HG02763 (cell line): ENCODE measurements at regions not wholly inside any gene's neighbourhood (a gene's known extent, or its start where the extent isn't known, plus 50 kb on each side); places are given as distances from the start of the nearest gene placed in this dataset.
"Not testable (repeated sequence)": the region's sequence is repeated elsewhere in the genome, so short reads cannot be mapped to it uniquely, and the experiment has no call there.

Experiments used
- ATAC-seq: cut with Tn5 transposase; IDR thresholded peaks from one replicate; pipeline ENCODE4 v1.9.1; 2021; ENCODE audit warnings: mild to moderate bottlenecking, moderate library complexity; ENCODE audit not compliant: unreplicated experiment

DNA sequence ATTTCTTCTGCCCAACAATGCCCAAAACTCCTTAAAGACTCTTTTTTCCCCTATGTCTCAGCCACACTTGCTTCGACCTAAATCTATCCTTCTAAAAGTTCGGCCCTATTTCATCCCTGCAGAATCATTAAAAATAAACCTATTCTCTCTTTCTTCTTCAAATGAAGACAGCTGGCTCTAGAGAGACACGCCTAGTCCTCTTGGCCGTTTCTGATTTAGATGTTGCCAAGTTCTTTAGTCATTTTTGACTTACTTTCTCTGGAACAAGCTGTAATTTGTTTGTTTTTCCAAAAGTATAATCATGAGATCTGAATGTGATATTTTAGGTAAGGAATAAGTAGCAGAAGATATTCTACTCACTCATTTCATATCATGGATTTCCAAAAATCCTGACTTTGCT is 211.6 kb downstream of the CENPC start:
- ATAC-seq: no peak

GRCh38 chr4:67332627-67333026 is 212.7 kb downstream of the CENPC start:
- peak; percentile 71 for ATAC-seq

- no peak for ATAC-seq
These were observed 216.9 kb downstream of the CENPC start for GRCh38 chr4:67328393-67328792.

DNA sequence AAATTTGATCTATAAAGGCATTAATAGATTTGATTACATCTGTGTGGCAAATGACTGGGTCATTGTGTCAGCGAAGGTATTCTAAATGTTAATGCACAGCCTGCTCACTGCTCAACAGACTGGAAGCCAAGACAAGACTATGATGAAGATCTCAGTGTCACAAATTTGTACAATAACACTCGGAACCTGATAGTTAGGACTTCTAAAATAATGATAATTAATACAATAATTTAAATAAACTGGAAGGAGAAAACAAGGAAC is 217.4 kb downstream of the CENPC start:
- ATAC-seq: no peak

DNA sequence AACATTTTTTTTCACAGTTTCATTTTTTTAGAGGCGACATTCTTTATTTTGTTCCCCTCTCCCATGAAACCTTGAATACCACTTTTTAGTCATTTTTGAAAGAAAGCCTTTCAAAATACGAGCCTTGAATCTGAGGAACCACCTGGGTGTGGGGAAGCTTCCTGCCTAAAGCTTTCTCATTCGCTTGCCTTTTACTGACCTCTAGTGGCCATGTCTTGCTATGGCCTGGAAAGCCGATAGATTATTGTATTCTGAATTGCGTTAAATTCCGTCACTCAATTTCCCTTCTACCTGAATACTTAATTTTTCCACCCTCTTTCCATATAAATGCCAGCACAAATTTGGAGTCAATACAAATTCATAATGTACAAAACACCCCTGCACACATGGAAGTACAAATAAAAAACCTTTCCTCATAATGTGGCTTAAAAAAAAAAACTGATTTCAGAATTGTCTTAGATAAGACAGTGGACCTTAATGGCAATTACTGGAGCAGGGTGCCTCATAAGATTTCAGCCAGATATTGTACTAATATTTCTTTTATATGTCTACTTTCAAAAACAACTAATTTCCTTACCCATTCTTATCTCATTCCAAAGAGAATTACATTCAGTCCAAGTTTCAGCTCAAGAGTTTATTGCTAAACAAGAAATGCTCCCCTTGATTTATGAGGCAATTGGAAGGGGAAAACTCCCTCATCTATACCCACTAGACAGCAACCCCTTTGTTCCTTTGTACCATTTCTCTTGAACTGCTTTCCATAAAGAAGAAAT is 217.9 kb downstream of the CENPC start:
- peak; percentile 98 for ATAC-seq

GRCh38 chr4:67325791-67326190 is 219.5 kb downstream of the CENPC start:
- no peak for ATAC-seq

GRCh38 chr4:67320645-67321044 is 224.7 kb downstream of the CENPC start:
- ATAC-seq: no peak

GRCh38 chr4:67319607-67320006 is 225.7 kb downstream of the CENPC start:
- ATAC-seq: not testable (repeated sequence)

DNA sequence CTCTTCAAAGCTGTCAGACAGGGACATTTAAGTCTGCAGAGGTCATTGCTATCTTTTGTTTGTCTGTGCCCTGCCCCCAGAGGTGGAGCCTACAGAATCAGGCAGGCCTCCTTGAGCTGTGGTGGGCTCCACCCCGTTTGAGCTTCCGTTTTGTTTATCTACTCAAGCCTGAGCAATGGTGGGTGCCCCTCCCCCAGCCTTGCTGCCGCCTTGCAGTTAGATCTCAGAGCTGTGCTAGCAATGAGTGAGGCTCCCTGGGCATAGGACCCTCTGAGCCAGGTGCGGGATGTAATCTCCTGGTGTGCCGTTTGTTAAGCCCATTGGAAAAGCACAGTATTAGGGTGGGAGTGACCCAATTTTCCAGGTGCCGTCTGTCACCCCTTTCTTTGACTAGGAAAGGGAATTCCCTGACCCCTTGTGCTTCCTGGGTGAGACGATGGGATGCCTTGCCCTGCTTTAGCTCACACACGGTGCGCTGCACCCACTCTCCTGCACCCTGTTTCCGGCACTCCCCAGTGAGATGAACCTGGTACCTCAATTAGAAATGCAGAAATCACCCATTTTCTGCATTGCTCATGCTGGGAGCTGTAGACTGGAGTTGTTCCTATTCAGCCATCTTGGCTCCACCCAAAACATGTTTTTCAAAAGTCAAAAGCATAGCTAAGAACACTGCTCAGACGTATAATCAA is 244.7 kb downstream of the CENPC start:
- ATAC-seq: not testable (repeated sequence)

DNA sequence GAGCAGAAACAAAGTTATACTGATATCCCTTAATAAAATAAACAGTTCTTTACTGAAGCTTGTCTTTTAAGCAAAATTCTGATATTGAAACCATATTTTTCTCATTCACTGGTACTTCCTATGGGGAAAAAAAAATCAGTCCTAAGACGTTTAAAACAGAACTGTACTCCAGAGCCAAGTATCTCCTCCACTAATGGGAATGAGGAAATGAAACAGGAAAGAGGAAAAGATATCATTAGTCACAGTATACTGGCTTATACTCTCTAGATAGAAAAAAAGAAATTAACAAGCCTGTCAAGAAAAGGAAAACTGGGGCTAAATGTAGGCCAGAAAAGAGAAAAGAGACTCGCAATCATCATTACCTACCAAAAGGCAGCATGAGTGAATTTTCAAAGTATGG is 252.7 kb downstream of the CENPC start:
- ATAC-seq: no peak

- ATAC-seq: no peak
These were observed 253.3 kb downstream of the CENPC start for GRCh38 chr4:67292045-67292444.

- no peak for ATAC-seq
These were observed 253.7 kb downstream of the CENPC start for GRCh38 chr4:67291644-67292043.

DNA sequence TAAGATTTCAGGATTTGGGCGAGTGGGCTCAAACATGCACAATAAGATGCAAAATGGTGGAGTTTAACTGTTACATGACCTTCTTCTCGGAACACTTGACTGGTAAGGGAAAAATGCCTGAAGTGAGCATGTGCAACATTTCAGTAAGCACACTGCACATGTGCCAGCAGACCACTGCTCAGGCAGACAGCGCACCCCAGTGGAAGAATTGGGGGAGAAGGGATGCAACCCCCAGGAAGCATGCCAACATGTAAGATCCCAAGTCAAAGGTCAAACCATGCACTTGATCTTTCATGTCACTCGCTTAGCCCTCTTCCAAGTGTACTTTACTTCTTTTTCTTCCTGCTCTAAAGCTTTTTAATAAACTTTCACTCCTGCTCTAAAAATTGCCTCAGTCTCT is 256.3 kb downstream of the CENPC start:
- ATAC-seq: peak; percentile 57

DNA sequence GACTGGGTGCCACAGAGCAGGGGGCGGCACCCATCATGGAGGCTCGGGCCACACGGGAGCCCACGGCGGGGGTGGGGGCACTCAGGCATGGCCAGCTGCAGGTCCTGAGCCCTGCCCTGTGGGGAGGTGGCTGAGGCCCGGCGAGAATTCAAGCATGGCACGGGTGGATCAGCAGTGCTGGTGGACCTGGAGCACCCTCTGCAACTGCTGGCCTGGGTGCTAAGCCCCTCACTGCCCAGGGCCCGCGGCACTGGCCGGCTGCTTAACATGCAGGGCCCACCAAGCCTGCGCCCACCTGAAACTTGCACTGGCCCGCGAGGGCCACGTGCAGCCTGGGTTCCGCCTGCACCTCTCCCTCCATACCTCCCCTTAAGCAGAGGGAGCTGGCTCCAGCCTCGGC is 258.6 kb downstream of the CENPC start:
- no peak for ATAC-seq

DNA sequence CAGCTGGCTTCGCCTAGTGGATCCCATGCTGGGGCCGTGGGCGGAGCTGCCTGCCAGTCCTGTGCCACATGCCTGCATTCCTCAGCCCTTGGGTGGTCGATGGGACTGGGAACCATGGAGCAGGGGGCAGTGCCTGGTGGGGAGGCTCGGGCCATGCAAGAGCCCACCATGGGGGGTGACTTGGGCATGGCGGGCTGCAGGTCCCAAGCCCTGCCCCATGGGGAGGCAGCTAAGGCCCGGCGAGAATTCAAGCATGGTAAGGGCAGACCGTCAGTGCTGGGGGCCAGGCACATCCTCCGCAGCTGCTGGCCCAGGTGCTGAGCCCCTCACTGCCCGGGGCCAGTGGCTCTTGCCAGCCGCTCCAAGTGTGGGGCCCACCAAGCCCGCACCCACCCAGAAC is 262.6 kb downstream of the CENPC start:
- ATAC-seq: no peak

DNA sequence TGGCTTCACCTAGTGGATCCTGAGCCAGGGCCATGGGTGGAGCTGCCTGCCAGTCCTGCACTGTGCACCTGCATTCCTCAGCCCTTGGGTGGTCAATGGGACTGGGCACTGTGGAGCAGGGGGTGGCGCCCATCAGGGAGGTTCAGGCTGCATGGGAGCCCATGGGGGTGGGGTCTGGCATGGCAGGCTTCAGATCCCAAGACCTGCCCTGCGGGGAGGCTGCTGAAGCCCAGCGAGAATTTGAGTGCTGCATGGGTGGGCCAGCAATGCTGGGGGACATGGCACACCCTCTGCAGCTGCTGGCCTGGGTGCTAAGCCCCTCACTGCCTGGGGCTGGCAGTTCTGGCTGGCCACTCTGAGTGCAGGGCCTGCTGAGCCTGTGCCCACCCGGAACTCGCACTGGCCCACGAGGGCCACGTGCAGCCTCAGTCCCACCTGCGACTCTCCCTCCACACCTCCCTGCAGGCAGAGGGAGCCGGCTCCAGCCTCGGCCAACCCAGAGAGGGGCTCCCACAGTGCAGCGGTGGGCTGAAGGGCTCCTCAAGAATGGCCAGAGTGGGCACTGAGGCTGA is 270.0 kb downstream of the CENPC start:
- no peak for ATAC-seq

GRCh38 chr4:67274671-67275070 is 270.6 kb downstream of the CENPC start:
- ATAC-seq: not testable (repeated sequence)

DNA sequence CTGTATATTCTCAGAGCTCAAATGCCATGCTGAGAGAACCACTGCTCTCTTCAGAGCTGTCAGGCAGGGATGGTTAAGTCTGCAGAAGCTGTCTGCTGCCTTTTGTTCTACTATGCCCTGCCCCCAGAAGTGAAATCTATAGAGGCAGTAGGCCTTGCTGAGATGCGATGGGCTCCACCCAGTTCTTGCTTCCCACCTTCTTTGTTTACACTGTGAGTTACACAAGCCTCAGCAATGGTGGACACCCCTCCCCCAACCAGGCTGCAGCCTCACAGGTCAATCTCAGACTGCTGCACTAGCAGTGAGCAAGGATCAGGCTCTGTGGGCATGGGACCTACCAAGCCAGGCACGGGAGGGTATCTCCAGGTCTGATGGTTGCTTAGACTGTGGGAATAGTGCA is 271.6 kb downstream of the CENPC start:
- no peak for ATAC-seq

GRCh38 chr4:67261971-67262370 is 283.3 kb downstream of the CENPC start:
- ATAC-seq: no peak

GRCh38 chr4:67256388-67257043 is 288.8 kb downstream of the CENPC start:
- ATAC-seq: no peak

DNA sequence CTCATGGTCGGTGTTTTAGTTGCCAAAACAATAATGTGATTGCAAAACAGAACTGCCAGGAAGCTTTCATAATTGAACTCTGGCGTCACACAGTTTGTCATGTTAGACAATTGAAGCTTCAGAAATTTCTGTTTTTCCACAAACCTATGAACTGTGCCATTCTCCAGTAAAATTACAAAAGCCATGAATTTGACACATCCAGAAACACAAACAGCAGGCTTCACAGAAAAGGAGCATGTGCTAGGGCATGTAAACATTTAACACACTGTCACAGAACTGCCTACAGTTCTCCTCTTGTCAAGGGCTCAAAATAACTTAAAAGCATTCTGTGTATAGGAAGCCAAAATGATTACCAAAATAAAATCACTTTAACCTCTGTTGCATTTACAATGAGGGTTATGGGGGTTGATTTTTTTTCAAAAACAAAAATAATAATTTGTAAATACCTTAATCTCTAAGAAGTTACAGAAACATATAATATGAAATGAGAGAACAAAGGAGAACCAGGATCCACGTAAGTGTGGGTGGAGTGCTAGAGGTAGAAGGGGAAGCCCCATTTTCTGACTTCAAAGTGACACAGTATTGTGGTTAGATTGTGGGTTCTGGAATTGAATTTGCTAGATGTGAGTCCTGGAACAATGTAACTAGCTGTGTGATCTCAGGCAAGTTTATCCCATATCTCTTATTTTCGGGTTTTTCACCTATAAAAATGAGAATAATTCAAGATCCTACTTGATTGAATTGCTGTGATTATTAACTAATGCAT is 295.0 kb downstream of the CENPC start:
- ATAC-seq: no peak
